ENCODE measurements at regions not wholly inside any gene's neighbourhood (a gene's known extent, or its start where the extent isn't known, plus 50 kb on each side); places are given as distances from the start of the nearest gene placed in this dataset.

GRCh38 chr13:79155883-79156282 lies 250.2 kb downstream of the RBM26 start:
- Histone ChIP-seq H3K4me1 (no peaks in the 10 kb centered on the region), H3K9me3 (no peaks in the 10 kb centered on the region), H3K4me3 (no peak overlapping the region), H3K36me3 (no peaks in the 10 kb centered on the region), H3K27ac (no peak overlapping the region), H3K27me3 (peaks cover 6% of the 10 kb centered on the region)
- TF ChIP-seq POLR2A (IDR thresholded peaks at IDR 0.05) (no peak), POLR2AphosphoS5 (IDR thresholded peaks at IDR 0.05) (no peak), EP300 (IDR thresholded peaks at IDR 0.05) (no peak)
- TF ChIP-seq, protein P1, sequence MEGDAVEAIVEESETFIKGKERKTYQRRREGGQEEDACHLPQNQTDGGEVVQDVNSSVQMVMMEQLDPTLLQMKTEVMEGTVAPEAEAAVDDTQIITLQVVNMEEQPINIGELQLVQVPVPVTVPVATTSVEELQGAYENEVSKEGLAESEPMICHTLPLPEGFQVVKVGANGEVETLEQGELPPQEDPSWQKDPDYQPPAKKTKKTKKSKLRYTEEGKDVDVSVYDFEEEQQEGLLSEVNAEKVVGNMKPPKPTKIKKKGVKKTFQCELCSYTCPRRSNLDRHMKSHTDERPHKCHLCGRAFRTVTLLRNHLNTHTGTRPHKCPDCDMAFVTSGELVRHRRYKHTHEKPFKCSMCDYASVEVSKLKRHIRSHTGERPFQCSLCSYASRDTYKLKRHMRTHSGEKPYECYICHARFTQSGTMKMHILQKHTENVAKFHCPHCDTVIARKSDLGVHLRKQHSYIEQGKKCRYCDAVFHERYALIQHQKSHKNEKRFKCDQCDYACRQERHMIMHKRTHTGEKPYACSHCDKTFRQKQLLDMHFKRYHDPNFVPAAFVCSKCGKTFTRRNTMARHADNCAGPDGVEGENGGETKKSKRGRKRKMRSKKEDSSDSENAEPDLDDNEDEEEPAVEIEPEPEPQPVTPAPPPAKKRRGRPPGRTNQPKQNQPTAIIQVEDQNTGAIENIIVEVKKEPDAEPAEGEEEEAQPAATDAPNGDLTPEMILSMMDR (IDR thresholded peaks at IDR 0.05), result no peak
- 14 to 16% methylated on average over 2 of the region's 2 CpGs for WGBS, 2 donors (ENCODE audit: low coverage in 1 of 2)
- no peak for ATAC-seq

DNA sequence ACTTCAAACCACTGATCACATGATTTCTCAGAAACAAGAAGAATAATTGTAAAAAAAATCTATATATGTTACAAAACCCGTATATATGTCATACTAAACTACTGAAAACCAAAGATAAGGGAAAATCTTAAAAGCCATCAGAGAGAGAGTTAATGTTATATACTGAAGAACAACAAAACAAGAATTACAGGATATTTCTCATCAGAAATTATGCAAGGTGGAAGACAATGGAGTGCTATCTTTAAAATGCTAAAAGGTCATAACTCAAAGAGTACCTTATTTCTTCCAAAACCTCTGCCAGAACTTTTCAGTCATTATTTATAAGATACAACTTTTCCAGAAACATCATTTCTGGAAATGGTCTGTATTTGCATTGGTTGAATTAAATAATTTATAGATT lies 256.8 kb downstream of the RBM26 start:
- TF ChIP-seq POLR2A (IDR thresholded peaks at IDR 0.05) (no peak), EP300 (IDR thresholded peaks at IDR 0.05) (no peak), POLR2AphosphoS5 (IDR thresholded peaks at IDR 0.05) (no peak)
- TF ChIP-seq, protein P1 (IDR thresholded peaks at IDR 0.05), result no peak

GRCh38 chr13:79141082-79141481 lies 265.0 kb downstream of the RBM26 start:
- H3K27me3 ChIP-seq, result no peaks in the 10 kb centered on the region
- TF ChIP-seq, protein P1 (IDR thresholded peaks at IDR 0.05), result no peak
- TF ChIP-seq EP300 (IDR thresholded peaks at IDR 0.05), result no peak
- H3K27ac ChIP-seq, result no peak overlapping the region
- 57 to 62% methylated on average over 2 to 3 of the region's 3 CpGs for WGBS, 2 donors (ENCODE audit: low coverage in 1 of 2)
- no peaks in the 10 kb centered on the region for H3K9me3 ChIP-seq
- no peaks in the 10 kb centered on the region for H3K36me3 ChIP-seq
- H3K4me3 ChIP-seq, result no peak overlapping the region
- no peaks in the 10 kb centered on the region for H3K4me1 ChIP-seq
- ATAC-seq, result no peak

More for the DNA sequence above, 256.8 kb downstream of the RBM26 start:
- no peak for ATAC-seq
- Histone ChIP-seq H3K36me3 (no peaks in the 10 kb centered on the region), H3K27ac (no peak overlapping the region), H3K4me1 (no peaks in the 10 kb centered on the region), H3K4me3 (no peak overlapping the region), H3K9me3 (no peaks in the 10 kb centered on the region), H3K27me3 (peaks cover 6% of the 10 kb centered on the region)
- 63 to 88% methylated on average over 1 of the region's 1 CpG for WGBS, 2 donors (ENCODE audit: low coverage in 1 of 2)

- H3K4me3 ChIP-seq, result no peak overlapping the region
- no peaks in the 10 kb centered on the region for H3K27me3 ChIP-seq
- no peaks in the 10 kb centered on the region for H3K4me1 ChIP-seq
- TF ChIP-seq POLR2A (IDR thresholded peaks at IDR 0.05), result no peak
- TF ChIP-seq POLR2AphosphoS5 (IDR thresholded peaks at IDR 0.05), result no peak
- ATAC-seq, result no peak
- 89 to 100% methylated on average over 2 of the region's 2 CpGs for WGBS, 2 donors (ENCODE audit: low coverage in 1 of 2)
- H3K27ac ChIP-seq, result no peak overlapping the region
- H3K9me3 ChIP-seq, result no peaks in the 10 kb centered on the region
- no peaks in the 10 kb centered on the region for H3K36me3 ChIP-seq
Observed at GRCh38 chr13:79128158-79128557, 277.9 kb downstream of the RBM26 start.

- Histone ChIP-seq H3K27me3 (no peaks in the 10 kb centered on the region), H3K9me3 (no peaks in the 10 kb centered on the region), H3K4me3 (no peak overlapping the region), H3K4me1 (no peaks in the 10 kb centered on the region), H3K27ac (no peak overlapping the region), H3K36me3 (no peaks in the 10 kb centered on the region)
- no peak for ATAC-seq
- TF ChIP-seq POLR2A (IDR thresholded peaks at IDR 0.05) (no peak), EP300 (IDR thresholded peaks at IDR 0.05) (no peak), POLR2AphosphoS5 (IDR thresholded peaks at IDR 0.05) (no peak)
- TF ChIP-seq, protein P1 (IDR thresholded peaks at IDR 0.05), result no peak
- WGBS, 2 donors (ENCODE audit: low coverage in 1 of 2), result 75% methylated on average over 1 of the region's 1 CpG; no CpG with 5 or more reads in 1 of the 2 donors
Observed at GRCh38 chr13:79126706-79127105, 279.3 kb downstream of the RBM26 start.

Measured in gastroesophageal sphincter (tissue), 4 donors.